Testis (tissue), 2 donors: ENCODE measurements at regions not wholly inside any gene's neighbourhood (a gene's known extent, or its start where the extent isn't known, plus 50 kb on each side); places are given as distances from the start of the nearest gene placed in this dataset.

Experiments
- DNase-seq: peaks from one replicate; pipeline ENCODE4 v3.0.0-alpha.2; 2019
- H3K27ac ChIP-seq, 2 donors: fragments of 200-600 bp; sonication (generic); one replicate each; pipeline ENCODE4 v1.5.1; 2019
- H3K27me3 ChIP-seq: fragments of 200-600 bp; sonication (generic); one replicate; pipeline ENCODE4 v1.5.1; 2019
- H3K36me3 ChIP-seq: fragments of 200-600 bp; sonication (generic); one replicate; pipeline ENCODE4 v1.5.1; 2017; ENCODE audit warnings: low read depth; ENCODE audit errors: missing control alignments
- H3K4me1 ChIP-seq: fragments of 200-600 bp; sonication (generic); one replicate; pipeline ENCODE4 v1.5.1; 2019
- H3K4me3 ChIP-seq, 2 donors: fragments of 200-600 bp; sonication (generic); one replicate each; pipeline ENCODE4 v1.5.1; 2017 to 2019
- H3K9me3 ChIP-seq: fragments of 200-600 bp; sonication (generic); one replicate; pipeline ENCODE4 v1.5.1; 2017
- CTCF ChIP-seq, 3 experiments: fragments of 450-650 bp in 2 of 3; fragments of 200-600 bp in 1 of 3; sonication (generic) in 1 of 3; IDR thresholded peaks; one replicate each; pipeline ENCODE4 v1.5.1; 2016 to 2019; ENCODE audit warnings: antibody characterized with exemption in 3 of 3, mild to moderate bottlenecking in 2 of 3, moderate library complexity in 1 of 3
- POLR2A ChIP-seq: fragments of 450-650 bp; IDR thresholded peaks from one replicate; pipeline ENCODE4 v1.6.1; 2017; ENCODE audit warnings: antibody characterized with exemption, mild to moderate bottlenecking, moderate library complexity
- WGBS, 2 donors: methylation state at CpG; one replicate each; pipeline ENCODE4 v1.1.5; 2018; 5-methylcytosine and 5-hydroxymethylcytosine counted together
- intact Hi-C: fragments of 100-400 bp; cut with DNase I; formaldehyde crosslinking; loops from one replicate; pipeline ENCODE4 v1.15.1; 2023; ENCODE audit warnings: low total_unique reads

- Histone ChIP-seq H3K36me3 (no peaks in the 10 kb centered on the region), H3K9me3 (no peaks in the 10 kb centered on the region), H3K4me1 (no peaks in the 10 kb centered on the region), H3K27ac (no peak overlapping the region), H3K4me3 (no peak overlapping the region), H3K27me3 (no peaks in the 10 kb centered on the region)
- DNase-seq: no peak
- intact Hi-C loops: no loop called here
- TF ChIP-seq CTCF (IDR thresholded peaks at IDR 0.05) (no peak), POLR2A (no peak)
- WGBS, 2 donors: 64% methylated on average over 3 of the region's 3 CpGs
Observed at GRCh38 chr11:131092469-131092868, 176.2 kb upstream of the SNX19 start.

- 92 to 100% methylated on average over 1 of the region's 1 CpG for WGBS, 2 donors
- H3K9me3 ChIP-seq: no peaks in the 10 kb centered on the region
- TF ChIP-seq CTCF (IDR thresholded peaks at IDR 0.05) (no peak), POLR2A (no peak)
- H3K27me3 ChIP-seq: no peaks in the 10 kb centered on the region
- no peak for DNase-seq
- H3K4me1 ChIP-seq: no peaks in the 10 kb centered on the region
- no peak overlapping the region for H3K27ac ChIP-seq
- intact Hi-C loops: no loop called here
- no peak overlapping the region for H3K4me3 ChIP-seq
- no peaks in the 10 kb centered on the region for H3K36me3 ChIP-seq
Observed at GRCh38 chr11:131094827-131095226, 178.5 kb upstream of the SNX19 start.

- TF ChIP-seq POLR2A (no peak), CTCF (IDR thresholded peaks at IDR 0.05) (no peak)
- H3K36me3 ChIP-seq: no peaks in the 10 kb centered on the region
- H3K27ac ChIP-seq: no peak overlapping the region
- H3K9me3 ChIP-seq: no peaks in the 10 kb centered on the region
- no peaks in the 10 kb centered on the region for H3K27me3 ChIP-seq
- no peak overlapping the region for H3K4me3 ChIP-seq
- intact Hi-C loops: no loop called here
- no peak for DNase-seq
- no peaks in the 10 kb centered on the region for H3K4me1 ChIP-seq
- WGBS, 2 donors: 66 to 74% methylated on average over 11 of the region's 11 CpGs
Observed at GRCh38 chr11:131095511-131096185, 179.4 kb upstream of the SNX19 start.

- Histone ChIP-seq H3K27me3 (no peaks in the 10 kb centered on the region), H3K4me3 (no peak overlapping the region), H3K27ac (no peak overlapping the region), H3K9me3 (no peaks in the 10 kb centered on the region), H3K36me3 (no peaks in the 10 kb centered on the region), H3K4me1 (no peaks in the 10 kb centered on the region)
- 88 to 90% methylated on average over 6 of the region's 6 CpGs for WGBS, 2 donors
- TF ChIP-seq POLR2A (no peak), CTCF (IDR thresholded peaks at IDR 0.05) (no peak)
- no peak for DNase-seq
- intact Hi-C loops: no loop called here
Observed at GRCh38 chr11:131099013-131099412, 182.7 kb upstream of the SNX19 start.

- no peaks in the 10 kb centered on the region for H3K9me3 ChIP-seq
- no peak for DNase-seq
- H3K4me1 ChIP-seq: no peaks in the 10 kb centered on the region
- intact Hi-C loops: no loop called here
- H3K36me3 ChIP-seq: no peaks in the 10 kb centered on the region
- 49 to 50% methylated on average over 1 of the region's 1 CpG for WGBS, 2 donors
- TF ChIP-seq CTCF (IDR thresholded peaks at IDR 0.05) (no peak), POLR2A (no peak)
- H3K27ac ChIP-seq: no peak overlapping the region
- no peaks in the 10 kb centered on the region for H3K27me3 ChIP-seq
- H3K4me3 ChIP-seq: no peak overlapping the region
Observed at GRCh38 chr11:131099746-131100145, 183.5 kb upstream of the SNX19 start.
